Left cardiac atrium (tissue), 4 donors: ENCODE measurements at regions not wholly inside any gene's neighbourhood (a gene's known extent, or its start where the extent isn't known, plus 50 kb on each side); places are given as distances from the start of the nearest gene placed in this dataset.

Experiments used
- ATAC-seq, 2 donors: fragments of 200-7000 bp; cut with Tn5 transposase; one replicate each; pipeline ENCODE4 v1.9.1; 2020; ENCODE audit warnings: mild to moderate bottlenecking in 2 of 2, moderate library complexity in 2 of 2
- DNase-seq: peaks from one replicate; pipeline ENCODE4 v3.0.0-alpha.2; 2020
- intact Hi-C, 2 donors: fragments of 100-400 bp; cut with DNase I; formaldehyde crosslinking; loops; one replicate each; pipeline versions ENCODE4 v1.14.1 to v1.15.1; 2022 to 2023
- donor health status: DM: no; HTN: yes; CAD: no.
- donor health status: DM: no; HTN: yes; CAD: no; lungs with severe emphysema.
- donor health status: DM: yes; HTN: yes; CAD: no.
- donor health status: Dilated cardiomyopathy.

GRCh38 chr5:77948476-77948875 lies 172.3 kb upstream of the TBCA start:
- ATAC-seq: no peak
- DNase-seq: no peak
- intact Hi-C loops: no loop called here

GRCh38 chr5:77947041-77947428 lies 170.9 kb upstream of the TBCA start:
- intact Hi-C loops: no loop called here
- ATAC-seq: no peak

GRCh38 chr5:77946381-77947040 lies 170.4 kb upstream of the TBCA start:
- intact Hi-C loops: no loop called here
- DNase-seq (no peak), ATAC-seq (no peak)

More at GRCh38 chr5:77947041-77947428, 170.9 kb upstream of the TBCA start:
- DNase-seq: no peak

GRCh38 chr5:77945874-77946273 lies 169.7 kb upstream of the TBCA start:
- ATAC-seq: no peak
- DNase-seq: no peak
- intact Hi-C loops: no loop called here

- DNase-seq: no peak
- no peak for ATAC-seq
- intact Hi-C loops: no loop called here
Measured at GRCh38 chr5:77944757-77945340, 168.7 kb upstream of the TBCA start.

GRCh38 chr5:77943851-77944250 lies 167.7 kb upstream of the TBCA start:
- ATAC-seq (no peak), DNase-seq (no peak)
- intact Hi-C loops: no loop called here

GRCh38 chr5:77942578-77943239 lies 166.6 kb upstream of the TBCA start:
- intact Hi-C loops: no loop called here
- no peak for DNase-seq
- no peak for ATAC-seq

GRCh38 chr5:77937015-77937908 lies 161.1 kb upstream of the TBCA start:
- DNase-seq (no peak), ATAC-seq (no peak)
- intact Hi-C loops: no loop called here

- no peak for DNase-seq
- intact Hi-C loops: no loop called here
- no peak for ATAC-seq
Measured at GRCh38 chr5:77936365-77936693, 160.2 kb upstream of the TBCA start.

- ATAC-seq: no peak
- intact Hi-C loops: no loop called here
- DNase-seq: no peak
Measured at GRCh38 chr5:77935506-77936364, 159.6 kb upstream of the TBCA start.

GRCh38 chr5:77928776-77929300 lies 152.7 kb upstream of the TBCA start:
- intact Hi-C loops: no loop called here
- DNase-seq (no peak), ATAC-seq (no peak)

GRCh38 chr5:77926337-77926736 lies 150.2 kb upstream of the TBCA start:
- ATAC-seq: no peak
- intact Hi-C loops: no loop called here
- no peak for DNase-seq

- ATAC-seq (no peak), DNase-seq (no peak)
- intact Hi-C loops: no loop called here
Measured at GRCh38 chr5:77925503-77925902, 149.4 kb upstream of the TBCA start.

GRCh38 chr5:77924081-77924480 lies 147.9 kb upstream of the TBCA start:
- DNase-seq (no peak), ATAC-seq (no peak)
- intact Hi-C loops: no loop called here

GRCh38 chr5:77923666-77924065 lies 147.5 kb upstream of the TBCA start:
- intact Hi-C loops: no loop called here
- ATAC-seq: no peak

GRCh38 chr5:77921094-77921768 lies 145.1 kb upstream of the TBCA start:
- ATAC-seq: no peak
- intact Hi-C loops: no loop called here

More at GRCh38 chr5:77923666-77924065, 147.5 kb upstream of the TBCA start:
- no peak for DNase-seq

GRCh38 chr5:77920359-77921058 lies 144.4 kb upstream of the TBCA start:
- intact Hi-C loops: no loop called here
- ATAC-seq (no peak), DNase-seq (no peak)

More at GRCh38 chr5:77921094-77921768, 145.1 kb upstream of the TBCA start:
- no peak for DNase-seq

GRCh38 chr5:77915346-77915745 lies 139.2 kb upstream of the TBCA start:
- DNase-seq (no peak), ATAC-seq (no peak)
- intact Hi-C loops: no loop called here
